MM.1S (cell line): ENCODE measurements at regions not wholly inside any gene's neighbourhood (a gene's known extent, or its start where the extent isn't known, plus 50 kb on each side); places are given as distances from the start of the nearest gene placed in this dataset.

Experiments used
- DNase-seq: peaks from one replicate; pipeline ENCODE4 v3.0.0-alpha.2; 2015
- H2AFZ ChIP-seq: fragments of 300-600 bp; sonication (generic); 2 replicates; pipeline ENCODE4 v1.6.0; 2016; ENCODE audit warnings: antibody characterized with exemption, low read length
- H3F3A ChIP-seq: fragments of 300-600 bp; sonication (generic); 2 replicates; pipeline ENCODE4 v1.6.1; 2016; ENCODE audit warnings: mild to moderate bottlenecking, antibody characterized with exemption, low read length, moderate library complexity, mixed read lengths; ENCODE audit not compliant: insufficient read depth
- H3K27ac ChIP-seq: fragments of 300-600 bp; sonication (generic); 2 replicates; pipeline ENCODE4 v1.5.1; 2016; ENCODE audit warnings: mild to moderate bottlenecking, low read length
- H3K27me3 ChIP-seq: fragments of 300-600 bp; sonication (generic); replicated peaks from 2 replicates; pipeline ENCODE4 v1.6.0; 2016; ENCODE audit warnings: low read length; ENCODE audit not compliant: insufficient read depth
- H3K36me3 ChIP-seq: fragments of 300-600 bp; sonication (generic); replicated peaks from 2 replicates; pipeline ENCODE4 v1.6.1; 2016; ENCODE audit warnings: mild to moderate bottlenecking, low read length, mixed read lengths; ENCODE audit not compliant: insufficient read depth
- H3K4me1 ChIP-seq: fragments of 300-600 bp; sonication (generic); 2 replicates; pipeline ENCODE4 v1.6.1; 2016; ENCODE audit warnings: low read length, mixed read lengths
- H3K4me2 ChIP-seq: fragments of 300-600 bp; sonication (generic); 2 replicates; pipeline ENCODE4 v1.6.0; 2016; ENCODE audit warnings: low read depth, low read length
- H3K4me3 ChIP-seq: fragments of 300-600 bp; sonication (generic); 2 replicates; pipeline ENCODE4 v1.5.1; 2016; ENCODE audit warnings: low read length, mixed read lengths
- H3K79me2 ChIP-seq: fragments of 300-600 bp; sonication (generic); 2 replicates; pipeline ENCODE4 v1.6.1; 2016; ENCODE audit warnings: mixed run types, low read length, mixed read lengths
- H3K9ac ChIP-seq: fragments of 300-600 bp; sonication (generic); 2 replicates; pipeline ENCODE4 v1.6.1; 2016; ENCODE audit warnings: low read length, mixed read lengths
- H3K9me2 ChIP-seq: fragments of 300-600 bp; sonication (generic); replicated peaks from 2 replicates; pipeline ENCODE4 v1.6.1; 2016; ENCODE audit warnings: mild to moderate bottlenecking, low read length, mixed read lengths; ENCODE audit not compliant: insufficient read depth
- H3K9me3 ChIP-seq: fragments of 300-600 bp; sonication (generic); replicated peaks from 2 replicates; pipeline ENCODE4 v1.6.1; 2016; ENCODE audit warnings: mild to moderate bottlenecking, low read length, mixed read lengths; ENCODE audit not compliant: insufficient read depth
- H4K20me1 ChIP-seq: fragments of 300-600 bp; sonication (generic); 2 replicates; pipeline ENCODE4 v1.6.1; 2016; ENCODE audit warnings: mild to moderate bottlenecking, low read length, moderate library complexity, mixed read lengths; ENCODE audit not compliant: insufficient read depth
- CTCF ChIP-seq: fragments of 300-600 bp; sonication (generic); IDR thresholded peaks from 2 replicates; pipeline ENCODE4 v1.5.1; 2016; ENCODE audit warnings: antibody characterized with exemption, low read length, mixed read lengths
- EZH2 ChIP-seq: fragments of 300-600 bp; sonication (generic); optimal IDR thresholded peaks from 2 replicates; pipeline ENCODE3; 2017; ENCODE audit warnings: low read depth, mild to moderate bottlenecking, antibody characterized with exemption, low read length, mixed read lengths
- EZH2phosphoT487 ChIP-seq: fragments of 300-600 bp; sonication (generic); IDR thresholded peaks from 2 replicates; pipeline ENCODE4 v1.6.1; 2018; ENCODE audit warnings: antibody characterized with exemption, low read length

GRCh38 chr3:64321747-64322146 lies 96.5 kb upstream of the PRICKLE2 start:
- Histone ChIP-seq H3K9me2 (no peaks in the 10 kb centered on the region), H3K4me3 (no peak overlapping the region), H3K4me2 (no peak overlapping the region), H3F3A (no peaks in the 10 kb centered on the region), H3K4me1 (no peaks in the 10 kb centered on the region), H2AFZ (no peak overlapping the region), H3K79me2 (no peaks in the 10 kb centered on the region), H3K9ac (no peak overlapping the region), H3K9me3 (no peaks in the 10 kb centered on the region), H4K20me1 (no peaks in the 10 kb centered on the region), H3K36me3 (no peaks in the 10 kb centered on the region), H3K27me3 (no peaks in the 10 kb centered on the region), H3K27ac (no peak overlapping the region)
- DNase-seq: no peak
- TF ChIP-seq EZH2phosphoT487 (no peak), CTCF (no peak), EZH2 (no peak)

DNA sequence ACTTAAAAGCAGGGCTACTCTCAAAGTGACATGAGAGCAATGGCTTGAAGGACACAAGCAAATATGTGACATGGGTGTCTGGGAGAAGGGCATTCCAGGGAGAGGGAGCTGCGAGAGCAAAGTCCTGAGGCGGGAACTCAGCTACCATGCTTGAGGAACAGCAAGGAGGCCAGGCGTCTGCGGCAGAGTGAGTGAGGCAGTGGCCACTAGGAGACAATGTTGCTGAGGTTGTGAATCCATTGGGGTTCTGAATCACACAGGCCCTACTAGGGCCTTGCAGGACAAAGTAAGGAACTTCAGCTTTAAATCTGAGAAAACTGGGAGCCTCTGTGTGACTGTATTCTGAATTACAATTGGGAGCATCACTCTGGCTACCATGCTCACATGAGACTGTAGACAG lies 94.1 kb upstream of the PRICKLE2 start:
- DNase-seq: no peak
- Histone ChIP-seq H3F3A (no peaks in the 10 kb centered on the region), H2AFZ (no peak overlapping the region)

GRCh38 chr3:64318668-64319271 lies 93.5 kb upstream of the PRICKLE2 start:
- no peak overlapping the region for H3K4me2 ChIP-seq
- no peaks in the 10 kb centered on the region for H3K4me1 ChIP-seq
- H2AFZ ChIP-seq: no peak overlapping the region
- no peaks in the 10 kb centered on the region for H3K36me3 ChIP-seq
- no peaks in the 10 kb centered on the region for H3K79me2 ChIP-seq
- TF ChIP-seq CTCF (no peak), EZH2 (no peak), EZH2phosphoT487 (no peak)
- no peaks in the 10 kb centered on the region for H3K9me2 ChIP-seq
- no peak overlapping the region for H3K27ac ChIP-seq
- no peak overlapping the region for H3K4me3 ChIP-seq
- H3K9ac ChIP-seq: no peak overlapping the region
- no peak for DNase-seq
- H3K27me3 ChIP-seq: no peaks in the 10 kb centered on the region
- no peaks in the 10 kb centered on the region for H3K9me3 ChIP-seq
- H3F3A ChIP-seq: no peaks in the 10 kb centered on the region
- H4K20me1 ChIP-seq: no peaks in the 10 kb centered on the region

More for the DNA sequence above, 94.1 kb upstream of the PRICKLE2 start:
- H3K4me1 ChIP-seq: no peaks in the 10 kb centered on the region
- H3K27me3 ChIP-seq: no peaks in the 10 kb centered on the region
- TF ChIP-seq EZH2 (no peak), EZH2phosphoT487 (no peak), CTCF (no peak)
- H4K20me1 ChIP-seq: no peaks in the 10 kb centered on the region
- no peak overlapping the region for H3K9ac ChIP-seq
- H3K4me3 ChIP-seq: no peak overlapping the region
- H3K4me2 ChIP-seq: no peak overlapping the region
- no peaks in the 10 kb centered on the region for H3K9me2 ChIP-seq
- no peak overlapping the region for H3K27ac ChIP-seq
- no peaks in the 10 kb centered on the region for H3K79me2 ChIP-seq
- no peaks in the 10 kb centered on the region for H3K9me3 ChIP-seq
- no peaks in the 10 kb centered on the region for H3K36me3 ChIP-seq
